ENCODE measurements at regions not wholly inside any gene's neighbourhood (a gene's known extent, or its start where the extent isn't known, plus 50 kb on each side); places are given as distances from the start of the nearest gene placed in this dataset.

DNA sequence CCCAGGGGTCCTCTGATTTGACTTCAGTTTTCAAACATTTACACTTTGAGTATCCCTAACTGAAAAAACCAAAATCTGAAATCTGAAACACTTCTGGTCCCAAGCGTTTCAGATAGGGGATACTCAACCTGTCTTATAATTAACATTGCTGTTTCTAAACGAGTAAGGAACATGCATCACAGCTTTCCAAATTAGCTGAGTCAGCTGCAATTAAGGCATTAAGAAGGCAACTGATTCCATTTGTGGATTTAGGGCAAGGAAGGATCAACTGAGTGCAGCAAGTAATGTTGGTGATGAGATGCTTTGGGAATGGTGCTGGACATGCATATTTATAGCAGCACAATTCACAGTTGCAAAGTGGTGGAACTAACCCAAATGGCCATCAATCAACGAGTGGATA is 168.6 kb downstream of the ACER2 start:
- POLR2A ChIA-PET, result no interaction called here
- DNase-seq (ENCODE audit: extremely low spot score), result no peak
- CTCF ChIA-PET, result no interaction called here
- TF ChIP-seq CTCF (IDR thresholded peaks at IDR 0.05; ENCODE audit: control extremely low read depth, extremely low read depth, low read depth, missing control alignments), result no peak

GRCh38 chr9:19568946-19569345 is 160.1 kb downstream of the ACER2 start:
- TF ChIP-seq CTCF (IDR thresholded peaks at IDR 0.05; ENCODE audit: control extremely low read depth, extremely low read depth, low read depth, missing control alignments), result no peak
- POLR2A ChIA-PET, result no interaction called here
- DNase-seq (ENCODE audit: extremely low spot score), result no peak
- CTCF ChIA-PET, result interaction anchor here (1.0 to 1.5 kb wide), 2 partner anchors 12 to 16 kb away, joined by 4 to 5 read pairs; no protein-coding TSS in a partner anchor

- ChIA-PET POLR2A (no interaction called here), CTCF (interaction anchor here (1.4 kb wide), 1 partner anchor 13 kb away, joined by 3 read pairs; no protein-coding TSS in a partner anchor)
- TF ChIP-seq CTCF (IDR thresholded peaks at IDR 0.05; ENCODE audit: control extremely low read depth, extremely low read depth, low read depth, missing control alignments), result no peak
- DNase-seq (ENCODE audit: extremely low spot score), result no peak
Observed at GRCh38 chr9:19564396-19565061, 155.7 kb downstream of the ACER2 start.

GRCh38 chr9:19555214-19555613 is 146.4 kb downstream of the ACER2 start:
- no peak for DNase-seq (ENCODE audit: extremely low spot score)
- TF ChIP-seq CTCF (IDR thresholded peaks at IDR 0.05; ENCODE audit: control extremely low read depth, extremely low read depth, low read depth, missing control alignments), result no peak
- ChIA-PET CTCF (no interaction called here), POLR2A (no interaction called here)

- TF ChIP-seq CTCF (IDR thresholded peaks at IDR 0.05; ENCODE audit: control extremely low read depth, extremely low read depth, low read depth, missing control alignments), result no peak
- DNase-seq (ENCODE audit: extremely low spot score), result no peak
- ChIA-PET POLR2A (no interaction called here), CTCF (no interaction called here)
Observed at GRCh38 chr9:19554529-19554928, 145.7 kb downstream of the ACER2 start.

GRCh38 chr9:19553441-19553840 is 144.6 kb downstream of the ACER2 start:
- ChIA-PET POLR2A (no interaction called here), CTCF (interaction anchor here (1.5 kb wide), 1 partner anchor 19 kb away, joined by 3 read pairs; no protein-coding TSS in a partner anchor)
- DNase-seq (ENCODE audit: extremely low spot score), result no peak
- no peak for TF ChIP-seq CTCF (IDR thresholded peaks at IDR 0.05; ENCODE audit: control extremely low read depth, extremely low read depth, low read depth, missing control alignments)

Measured in GM10248 (cell line).